ENCODE measurements at regions not wholly inside any gene's neighbourhood (a gene's known extent, or its start where the extent isn't known, plus 50 kb on each side); places are given as distances from the start of the nearest gene placed in this dataset.

GRCh38 chr10:4224178-4224577 is 439.2 kb upstream of the KLF6 start:
- TF ChIP-seq CTCF (IDR thresholded peaks at IDR 0.05; ENCODE audit: borderline replicate concordance, extremely low read depth, low read length, poor library complexity, severe bottlenecking) = no peak
- TF ChIP-seq EZH2 (IDR thresholded peaks at IDR 0.05; ENCODE audit: borderline replicate concordance, low read depth, low read length, severe bottlenecking) = no peak

All from DND-41 (cell line).